HG03575 (cell line): ENCODE measurements at regions not wholly inside any gene's neighbourhood (a gene's known extent, or its start where the extent isn't known, plus 50 kb on each side); places are given as distances from the start of the nearest gene placed in this dataset.

Experiments used
- ATAC-seq: cut with Tn5 transposase; IDR thresholded peaks from one replicate; pipeline ENCODE4 v1.9.1; 2021; ENCODE audit not compliant: unreplicated experiment, insufficient number of reproducible peaks, low FRiP score; ENCODE audit errors: extremely low read depth

GRCh38 chr13:40317980-40318327 lies 348.5 kb downstream of the FOXO1 start:
- no peak for ATAC-seq

GRCh38 chr13:40318366-40318765 lies 348.1 kb downstream of the FOXO1 start:
- no peak for ATAC-seq

- no peak for ATAC-seq
These were observed 346.5 kb downstream of the FOXO1 start for GRCh38 chr13:40319699-40320579.

GRCh38 chr13:40328091-40328490 lies 338.4 kb downstream of the FOXO1 start:
- ATAC-seq = no peak

- ATAC-seq = no peak
These were observed 336.5 kb downstream of the FOXO1 start for GRCh38 chr13:40329781-40330485.

- no peak for ATAC-seq
These were observed 335.5 kb downstream of the FOXO1 start for GRCh38 chr13:40330950-40331349.

- no peak for ATAC-seq
These were observed 334.6 kb downstream of the FOXO1 start for GRCh38 chr13:40331802-40332201.

GRCh38 chr13:40333226-40333625 lies 333.2 kb downstream of the FOXO1 start:
- ATAC-seq = no peak

GRCh38 chr13:40334031-40334430 lies 332.4 kb downstream of the FOXO1 start:
- ATAC-seq = no peak

GRCh38 chr13:40334616-40335015 lies 331.8 kb downstream of the FOXO1 start:
- ATAC-seq = no peak

GRCh38 chr13:40336228-40337221 lies 329.9 kb downstream of the FOXO1 start:
- no peak for ATAC-seq

- ATAC-seq = no peak
These were observed 328.8 kb downstream of the FOXO1 start for GRCh38 chr13:40337651-40338050.

GRCh38 chr13:40338217-40338616 lies 328.2 kb downstream of the FOXO1 start:
- no peak for ATAC-seq

- ATAC-seq = no peak
These were observed 325.9 kb downstream of the FOXO1 start for GRCh38 chr13:40340368-40341095.

- ATAC-seq = no peak
These were observed 325.4 kb downstream of the FOXO1 start for GRCh38 chr13:40341096-40341471.

- no peak for ATAC-seq
These were observed 324.9 kb downstream of the FOXO1 start for GRCh38 chr13:40341501-40341900.

- ATAC-seq = no peak
These were observed 324.0 kb downstream of the FOXO1 start for GRCh38 chr13:40342461-40342860.

GRCh38 chr13:40342901-40343300 lies 323.5 kb downstream of the FOXO1 start:
- no peak for ATAC-seq
